GM13976 (cell line): ENCODE measurements at regions not wholly inside any gene's neighbourhood (a gene's known extent, or its start where the extent isn't known, plus 50 kb on each side); places are given as distances from the start of the nearest gene placed in this dataset.

ENCODE experiments used
- DNase-seq: peaks from one replicate; pipeline ENCODE4 v3.0.0; 2012; ENCODE audit warnings: low spot score
- in situ Hi-C: fragments of 300-500 bp; cut with MboI; formaldehyde crosslinking; loops from one replicate; pipeline ENCODE4 v1.12.0; 2022; ENCODE audit warnings: low sequenced_read_pairs, mixed read lengths, inconsistent platforms; ENCODE audit not compliant: unreplicated experiment
- TF ChIP-seq, protein P1 (sequence below): IDR thresholded peaks from 2 replicates; pipeline ENCODE4 v1.5.1; 2012; ENCODE audit warnings: borderline replicate concordance, mild to moderate bottlenecking; ENCODE audit not compliant: insufficient read depth; ENCODE audit errors: extremely low read depth, missing control alignments, control extremely low read depth

DNA sequence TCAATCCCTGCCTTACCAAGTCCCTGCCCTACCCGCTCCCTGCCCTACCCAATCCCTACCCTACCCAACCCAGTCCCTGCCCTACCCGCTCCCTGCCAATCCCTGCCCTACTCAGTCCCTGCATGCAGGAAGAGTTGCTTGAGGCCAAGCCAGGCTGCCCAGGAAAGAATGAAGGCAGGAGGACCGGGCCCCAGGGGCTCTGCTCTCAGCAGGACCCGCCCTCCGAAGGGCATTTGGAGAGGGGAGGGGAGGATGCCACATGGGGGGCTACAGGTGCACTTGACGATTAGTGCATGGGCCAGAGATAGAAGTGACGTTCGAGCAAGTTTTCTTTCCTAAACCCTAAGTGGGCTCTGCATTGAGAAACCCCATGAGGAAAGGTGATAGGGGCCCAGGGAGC lies 581.2 kb downstream of the TBC1D22A start:
- DNase-seq, result no peak
- in situ Hi-C loops, result no loop called here
- TF ChIP-seq, protein P1, sequence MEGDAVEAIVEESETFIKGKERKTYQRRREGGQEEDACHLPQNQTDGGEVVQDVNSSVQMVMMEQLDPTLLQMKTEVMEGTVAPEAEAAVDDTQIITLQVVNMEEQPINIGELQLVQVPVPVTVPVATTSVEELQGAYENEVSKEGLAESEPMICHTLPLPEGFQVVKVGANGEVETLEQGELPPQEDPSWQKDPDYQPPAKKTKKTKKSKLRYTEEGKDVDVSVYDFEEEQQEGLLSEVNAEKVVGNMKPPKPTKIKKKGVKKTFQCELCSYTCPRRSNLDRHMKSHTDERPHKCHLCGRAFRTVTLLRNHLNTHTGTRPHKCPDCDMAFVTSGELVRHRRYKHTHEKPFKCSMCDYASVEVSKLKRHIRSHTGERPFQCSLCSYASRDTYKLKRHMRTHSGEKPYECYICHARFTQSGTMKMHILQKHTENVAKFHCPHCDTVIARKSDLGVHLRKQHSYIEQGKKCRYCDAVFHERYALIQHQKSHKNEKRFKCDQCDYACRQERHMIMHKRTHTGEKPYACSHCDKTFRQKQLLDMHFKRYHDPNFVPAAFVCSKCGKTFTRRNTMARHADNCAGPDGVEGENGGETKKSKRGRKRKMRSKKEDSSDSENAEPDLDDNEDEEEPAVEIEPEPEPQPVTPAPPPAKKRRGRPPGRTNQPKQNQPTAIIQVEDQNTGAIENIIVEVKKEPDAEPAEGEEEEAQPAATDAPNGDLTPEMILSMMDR, result no peak

DNA sequence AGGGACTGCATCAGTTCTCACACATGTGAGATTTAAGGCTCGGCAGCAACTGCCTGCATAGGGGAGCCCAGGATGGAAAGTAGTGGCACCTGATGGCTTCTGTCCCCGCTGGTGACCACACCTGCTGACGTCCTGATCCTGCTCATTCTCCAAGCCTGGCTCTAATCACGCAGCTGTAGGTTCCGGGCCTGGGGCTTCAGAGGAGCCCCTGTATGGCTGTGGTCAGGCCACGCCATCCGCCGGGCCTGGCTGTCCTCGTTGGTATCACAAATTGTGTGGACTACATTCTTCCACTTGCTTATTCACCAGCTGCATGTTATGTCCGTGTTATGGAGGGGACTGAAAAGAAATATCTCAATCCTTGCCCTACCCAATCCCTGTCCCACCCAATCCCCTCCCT lies 580.0 kb downstream of the TBC1D22A start:
- TF ChIP-seq, protein P1, result no peak
- in situ Hi-C loops, result no loop called here
- DNase-seq, result no peak

DNA sequence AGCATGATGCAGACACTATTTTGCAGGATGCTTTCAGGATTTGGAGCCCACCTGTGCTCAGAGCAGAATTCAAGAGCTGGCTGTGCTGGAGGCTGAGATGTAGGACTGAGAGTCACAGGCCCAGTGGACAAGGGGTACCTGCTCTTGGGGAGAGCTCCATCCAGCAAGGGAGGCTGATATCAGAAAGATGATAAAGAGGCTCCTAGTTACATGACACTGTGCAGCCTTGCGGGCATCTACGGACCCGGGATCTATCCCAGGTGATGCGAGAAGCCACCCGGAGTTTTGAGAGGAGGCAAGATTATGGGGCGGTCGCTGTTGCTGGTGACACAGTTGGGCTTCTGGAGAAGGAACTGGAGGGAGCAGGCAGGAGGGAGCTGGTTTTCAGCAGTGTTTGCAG lies 579.0 kb downstream of the TBC1D22A start:
- TF ChIP-seq, protein P1, result no peak
- in situ Hi-C loops, result no loop called here
- no peak for DNase-seq

DNA sequence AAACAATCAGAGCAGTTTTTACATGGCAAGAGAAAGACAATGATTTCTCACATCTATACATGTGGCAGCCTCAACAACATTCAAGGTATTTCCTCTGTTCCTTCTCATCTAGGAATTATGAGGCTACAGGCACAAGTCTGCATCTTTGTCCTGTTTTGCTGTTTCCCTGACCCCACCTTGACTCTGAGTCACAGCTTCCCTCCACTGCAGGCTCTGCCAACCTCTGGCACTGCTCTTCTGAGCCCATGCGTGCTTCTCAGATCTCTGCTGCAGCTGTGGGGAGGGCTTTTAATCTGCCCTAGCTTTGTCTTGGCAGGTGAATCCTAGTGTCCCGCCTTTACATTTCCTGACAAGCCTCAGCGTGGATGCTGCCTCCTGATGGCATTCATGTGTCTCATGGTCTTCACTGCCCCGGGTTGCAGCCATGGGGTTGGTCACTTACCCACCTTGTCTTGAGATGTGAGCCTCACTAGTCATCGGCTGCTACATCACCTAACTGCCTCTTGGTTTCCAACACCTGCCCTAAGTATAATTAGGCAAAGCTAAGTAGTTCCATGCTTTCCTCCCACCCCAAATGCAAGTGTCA lies 578.5 kb downstream of the TBC1D22A start:
- TF ChIP-seq, protein P1, result no peak
- no peak for DNase-seq
- in situ Hi-C loops, result no loop called here

DNA sequence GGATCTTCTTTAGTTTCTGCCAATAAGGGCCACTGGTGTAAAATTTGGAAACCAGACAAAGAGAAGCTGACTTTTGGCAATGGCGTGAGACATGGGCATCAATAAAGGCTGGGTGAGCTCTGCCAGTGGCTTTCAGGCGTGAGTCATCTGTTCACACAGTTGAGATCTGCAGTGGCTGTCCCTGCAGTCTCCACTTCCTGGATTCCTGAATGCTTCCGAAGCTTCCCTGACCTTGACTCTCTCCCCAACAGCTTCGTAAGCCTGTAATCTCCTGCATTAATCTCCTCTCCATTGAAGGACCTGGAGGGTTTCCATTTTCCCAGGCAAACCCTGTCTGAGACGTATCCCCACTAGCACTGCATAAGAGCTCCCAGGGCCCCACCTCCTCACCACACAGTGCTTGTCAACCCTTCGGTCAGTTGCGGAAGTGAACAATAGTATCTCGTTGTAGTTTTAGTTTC lies 574.7 kb downstream of the TBC1D22A start:
- no peak for DNase-seq
- TF ChIP-seq, protein P1, result no peak
- in situ Hi-C loops, result no loop called here

DNA sequence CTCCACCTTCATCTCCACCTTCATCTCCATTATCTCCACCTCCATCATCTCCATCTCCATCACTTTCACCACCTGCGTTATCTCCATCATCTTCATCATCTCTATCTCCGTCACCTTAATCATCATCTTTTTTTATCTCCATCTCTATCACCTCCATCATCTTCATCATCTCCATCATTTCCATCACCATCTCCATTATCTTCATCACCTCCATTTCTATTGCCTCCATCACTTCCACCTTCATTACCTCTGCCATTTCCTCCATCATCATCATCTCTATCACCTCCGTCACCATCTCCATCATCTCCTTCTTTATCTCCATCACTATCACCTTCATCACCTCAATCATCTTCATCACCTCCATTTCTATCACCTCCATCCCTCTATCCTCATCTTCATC lies 573.5 kb downstream of the TBC1D22A start:
- in situ Hi-C loops, result no loop called here
- DNase-seq, result no peak
- TF ChIP-seq, protein P1, result no peak
